HCT116 (cell line): ENCODE measurements at regions not wholly inside any gene's neighbourhood (a gene's known extent, or its start where the extent isn't known, plus 50 kb on each side); places are given as distances from the start of the nearest gene placed in this dataset.

Source experiments
- ATAC-seq: fragments of 200-7000 bp; cut with Tn5 transposase; 2 replicates; pipeline ENCODE4 v1.9.1; 2020; ENCODE audit warnings: mild to moderate bottlenecking, moderate library complexity
- BruUV-seq: library from RNA; stranded (reverse); fragments of 400-500 nt; replicated peaks from 2 replicates; lab custom pipeline; 2021; lab: Mats Ljungman, UMichigan
- CTCF ChIA-PET: fragments of 300-600 bp; sonication (Branson Sonifier 250); formaldehyde crosslinking; loops from one replicate; lab custom pipeline; 2021; ENCODE audit warnings: antibody characterized with exemption; lab: Charles Lee
- POLR2A ChIA-PET: fragments of 300-600, 350-600 bp; sonication (Branson Sonifier 250); formaldehyde crosslinking; loops from one replicate; lab custom pipeline; 2021; ENCODE audit warnings: antibody characterized with exemption; lab: Charles Lee
- RAD21 ChIA-PET, 2 experiments: fragments of 300-600 bp; sonication (Branson Sonifier 250); formaldehyde crosslinking; loops; one replicate each; lab custom pipeline; 2023; ENCODE audit warnings: low total read pairs in 2 of 2; ENCODE audit not compliant: uncharacterized antibody in 2 of 2, unreplicated experiment in 2 of 2, low non-redundant PET in 1 of 2; lab: Charles Lee
- DNase-seq: peaks from one replicate; pipeline ENCODE4 v3.0.0-alpha.2; 2010; ENCODE audit warnings: low read depth, low spot score
- H2AFZ ChIP-seq: fragments of 200-600 bp; shearing (Covaris generic), sonication (generic); 2 replicates; pipeline ENCODE4 v1.6.1; 2017; ENCODE audit warnings: low read depth, mixed run types, mixed read lengths, antibody characterized with exemption, low read length; ENCODE audit not compliant: poor library complexity, severe bottlenecking
- H3K27ac ChIP-seq: 2 replicates; pipeline ENCODE4 v1.5.1; 2012; ENCODE audit warnings: low read depth, low read length
- H3K27me3 ChIP-seq: fragments of 200-600 bp; sonication (generic); 2 replicates; pipeline ENCODE4 v1.6.1; 2016; ENCODE audit warnings: mixed run types, low read length, mixed read lengths; ENCODE audit not compliant: insufficient read depth
- H3K36me3 ChIP-seq, 2 experiments: fragments of 200-500 bp in 1 of 2; fragments of 200-600 bp in 1 of 2; sonication (Bioruptor generic) in 1 of 2; sonication (generic) in 1 of 2; 2 replicates each; pipeline versions ENCODE4 v1.5.1 to v1.6.1; 2014 to 2016; ENCODE audit warnings: low read length in 2 of 2, inconsistent platforms in 1 of 2, mixed read lengths in 1 of 2, mixed run types in 1 of 2; ENCODE audit not compliant: insufficient read depth in 2 of 2, control insufficient read depth in 1 of 2
- H3K4me1 ChIP-seq, 2 experiments: fragments of 200-600 bp in 1 of 2; sonication (generic) in 1 of 2; 2 replicates each; pipeline versions ENCODE4 v1.5.1 to v1.6.1; 2012 to 2017; ENCODE audit warnings: low read length in 2 of 2, inconsistent platforms in 1 of 2, mild to moderate bottlenecking in 1 of 2, mixed read lengths in 1 of 2, mixed run types in 1 of 2, moderate library complexity in 1 of 2; ENCODE audit not compliant: insufficient read depth in 2 of 2, control insufficient read depth in 1 of 2
- H3K4me2 ChIP-seq: fragments of 200-600 bp; sonication (generic); 2 replicates; pipeline ENCODE4 v1.6.1; 2017; ENCODE audit warnings: mixed run types, low read length, mixed read lengths
- H3K4me3 ChIP-seq, 2 experiments: fragments of 200-600 bp in 1 of 2; sonication (generic) in 1 of 2; replicated peaks in 1 of 2; 2 replicates each; pipeline ENCODE4 v1.5.1; 2011 to 2016; ENCODE audit warnings: low read length in 2 of 2, control low read depth in 1 of 2, low read depth in 1 of 2, mild to moderate bottlenecking in 1 of 2, mixed read lengths in 1 of 2, mixed run types in 1 of 2
- H3K79me2 ChIP-seq: fragments of 200-600 bp; sonication (generic); 2 replicates; pipeline ENCODE4 v1.6.1; 2017; ENCODE audit warnings: mild to moderate bottlenecking, mixed run types, low read length, moderate library complexity, mixed read lengths; ENCODE audit not compliant: insufficient read depth
- H3K9ac ChIP-seq: fragments of 200-600 bp; sonication (generic); 2 replicates; pipeline ENCODE4 v1.6.1; 2016; ENCODE audit warnings: low read length, mixed read lengths
- H3K9me2 ChIP-seq: fragments of 200-600 bp; sonication (generic), shearing (Covaris generic); 2 replicates; pipeline ENCODE4 v1.6.1; 2017; ENCODE audit warnings: mixed run types, mild to moderate bottlenecking, moderate library complexity; ENCODE audit not compliant: insufficient read depth
- H3K9me3 ChIP-seq, 2 experiments: fragments of 200-500 bp in 1 of 2; fragments of 200-600 bp in 1 of 2; sonication (Bioruptor generic) in 1 of 2; sonication (generic) in 1 of 2; 2 replicates each; pipeline ENCODE4 v1.6.1; 2014 to 2017; ENCODE audit warnings: low read length in 2 of 2, mixed read lengths in 2 of 2, inconsistent platforms in 1 of 2, low read depth in 1 of 2, mild to moderate bottlenecking in 1 of 2, mixed run types in 1 of 2, moderate library complexity in 1 of 2; ENCODE audit not compliant: control insufficient read depth in 1 of 2, insufficient read depth in 1 of 2
- H4K20me1 ChIP-seq: fragments of 200-600 bp; sonication (generic), shearing (Covaris generic); 2 replicates; pipeline ENCODE4 v1.6.1; 2017; ENCODE audit warnings: mixed run types, mild to moderate bottlenecking, moderate library complexity; ENCODE audit not compliant: insufficient read depth
- CBX3 ChIP-seq: IDR thresholded peaks from 2 replicates; pipeline ENCODE4 v1.6.1; 2012; ENCODE audit warnings: low read depth
- CTCF ChIP-seq, 3 experiments: fragments of 200-600 bp in 1 of 3; sonication (generic) in 1 of 3; IDR thresholded peaks in 2 of 3; conservative IDR thresholded peaks in 1 of 3; 2 replicates each; pipeline ENCODE4 v1.5.1; 2012 to 2017; ENCODE audit warnings: low read depth in 2 of 3, low read length in 2 of 3, antibody characterized with exemption in 1 of 3, borderline replicate concordance in 1 of 3, control low read depth in 1 of 3, mild to moderate bottlenecking in 1 of 3, mixed read lengths in 1 of 3, mixed run types in 1 of 3, moderate library complexity in 1 of 3; ENCODE audit not compliant: insufficient read depth in 1 of 3
- EGR1 ChIP-seq: IDR thresholded peaks from 2 replicates; pipeline ENCODE4 v1.6.1; 2012; ENCODE audit warnings: low read depth
- ELF1 ChIP-seq: IDR thresholded peaks from 2 replicates; pipeline ENCODE4 v1.6.1; 2012; ENCODE audit warnings: low read depth, borderline replicate concordance
- EZH2 ChIP-seq: fragments of 200-600 bp; sonication (generic); IDR thresholded peaks from 2 replicates; pipeline ENCODE4 v1.6.1; 2017; ENCODE audit warnings: antibody characterized with exemption, mixed run types
- JUND ChIP-seq: IDR thresholded peaks from 2 replicates; pipeline ENCODE4 v1.6.1; 2012
- POLR2AphosphoS5 ChIP-seq: IDR thresholded peaks from 2 replicates; pipeline ENCODE4 v1.6.1; 2011; ENCODE audit warnings: mild to moderate bottlenecking, low read depth, low read length, moderate library complexity
- REST ChIP-seq: IDR thresholded peaks from 2 replicates; pipeline ENCODE4 v1.6.1; 2012; ENCODE audit warnings: low read depth
- SP1 ChIP-seq: IDR thresholded peaks from 2 replicates; pipeline ENCODE4 v1.6.1; 2012; ENCODE audit warnings: low read depth
- SRF ChIP-seq: IDR thresholded peaks from 2 replicates; pipeline ENCODE4 v1.6.1; 2012; ENCODE audit warnings: low read depth
- YY1 ChIP-seq: IDR thresholded peaks from 2 replicates; pipeline ENCODE4 v1.6.1; 2011; ENCODE audit warnings: low read length, low read depth, moderate library complexity, mild to moderate bottlenecking; ENCODE audit not compliant: insufficient replicate concordance; ENCODE audit errors: extremely low read depth
- ZBTB33 ChIP-seq: IDR thresholded peaks from 2 replicates; pipeline ENCODE4 v1.6.1; 2011; ENCODE audit warnings: mild to moderate bottlenecking, low read length, moderate library complexity; ENCODE audit not compliant: insufficient replicate concordance; ENCODE audit errors: extremely low read depth
- ZNF274 ChIP-seq: fragments of 200-500 bp; sonication (Bioruptor generic); IDR thresholded peaks from 2 replicates; pipeline ENCODE4 v1.6.1; 2014; ENCODE audit warnings: mild to moderate bottlenecking, low read depth, low read length, inconsistent platforms
- intact Hi-C: fragments of 100-400 bp; cut with micrococcal nuclease; formaldehyde crosslinking; loops from 2 replicates; pipeline ENCODE4 v1.10.0; 2022

GRCh38 chr7:94325122-94325475 lies 69.6 kb upstream of the COL1A2 start:
- no peak overlapping the region for H3K4me3 ChIP-seq
- no peak for TF ChIP-seq YY1
- no peak for TF ChIP-seq SRF
- no peak for TF ChIP-seq EGR1
- TF ChIP-seq EZH2, result no peak
- no peak for TF ChIP-seq ZNF274
- no peak for TF ChIP-seq CBX3
- no peaks in the 10 kb centered on the region for H3K36me3 ChIP-seq
- no peaks in the 10 kb centered on the region for H3K27me3 ChIP-seq
- H3K9me2 ChIP-seq, result no peaks in the 10 kb centered on the region
- H3K4me1 ChIP-seq, result no peaks in the 10 kb centered on the region
- ChIA-PET CTCF (no interaction called here), RAD21 (no interaction called here), POLR2A (no interaction called here)
- no peaks in the 10 kb centered on the region for H4K20me1 ChIP-seq
- H3K27ac ChIP-seq, result no peak overlapping the region
- no peak for ATAC-seq
- no peak overlapping the region for H2AFZ ChIP-seq
- no peaks in the 10 kb centered on the region for H3K79me2 ChIP-seq
- intact Hi-C loops, result no loop called here
- no peak overlapping the region for H3K4me2 ChIP-seq
- DNase-seq, result no peak
- H3K9me3 ChIP-seq, result peaks cover 0 to 3% of the 10 kb centered on the region in 2 experiments; a peak in 1 of 4 replicates
- no TSS peak for BruUV-seq
- no peak overlapping the region for H3K9ac ChIP-seq

- Histone ChIP-seq H3K9ac (no peak overlapping the region), H3K4me2 (no peak overlapping the region), H3K36me3 (no peaks in the 10 kb centered on the region), H4K20me1 (no peaks in the 10 kb centered on the region), H3K79me2 (no peaks in the 10 kb centered on the region), H3K27ac (no peak overlapping the region), H3K4me3 (no peak overlapping the region), H3K4me1 (no peaks in the 10 kb centered on the region), H2AFZ (no peak overlapping the region), H3K9me2 (no peaks in the 10 kb centered on the region), H3K27me3 (no peaks in the 10 kb centered on the region), H3K9me3 (no peaks in the 10 kb centered on the region)
- POLR2A ChIA-PET, result no interaction called here
- RAD21 ChIA-PET, result no interaction called here
- no TSS peak for BruUV-seq
- intact Hi-C loops, result no loop called here
- CTCF ChIA-PET, result no interaction called here
- ATAC-seq, result no peak
- DNase-seq, result no peak
- TF ChIP-seq ZBTB33 (no peak), CTCF (IDR thresholded peaks at IDR 0.05 in 2 of 3, conservative IDR thresholded peaks at IDR 0.05 in 1 of 3; ENCODE audit: borderline replicate concordance in 1 of 3, insufficient read depth in 1 of 3, low read depth in 2 of 3, low read length in 2 of 3) (no peak), JUND (no peak), ELF1 (no peak), REST (no peak), POLR2AphosphoS5 (no peak), SP1 (no peak)
Measured at GRCh38 chr7:94330269-94331020, 64.2 kb upstream of the COL1A2 start.
